ENCODE measurements at regions not wholly inside any gene's neighbourhood (a gene's known extent, or its start where the extent isn't known, plus 50 kb on each side); places are given as distances from the start of the nearest gene placed in this dataset.
A peak's percentile ranks its signal among the peaks of the same experiment; 100 is the strongest.

DNA sequence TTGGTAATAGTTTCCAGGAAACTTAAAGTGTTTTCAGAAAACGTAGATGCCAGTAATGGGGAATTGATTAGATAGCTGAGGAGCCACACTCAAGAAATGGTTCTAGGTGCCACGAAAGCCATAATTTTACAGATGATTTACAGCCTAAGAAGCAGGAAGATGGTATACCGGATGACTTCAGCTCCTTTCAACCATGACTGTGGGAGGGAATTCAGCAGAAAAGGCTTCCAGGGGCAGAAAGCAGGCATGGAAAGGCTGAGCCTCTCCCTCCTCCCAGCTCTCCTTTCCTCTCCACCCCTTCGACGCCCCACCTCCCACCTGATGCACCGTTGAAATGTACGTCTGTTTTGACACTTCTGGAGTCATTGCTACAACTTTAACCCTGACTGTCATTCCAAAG lies 68.6 kb upstream of the SMIM21 start:
- no peak for DNase-seq (ENCODE audit: low read depth)

- DNase-seq (ENCODE audit: low read depth): no peak
Measured at GRCh38 chr18:75492852-75493251, 65.3 kb upstream of the SMIM21 start.

- peak; percentile 39 for DNase-seq (ENCODE audit: low read depth)
Measured at GRCh38 chr18:75491361-75491760, 63.9 kb upstream of the SMIM21 start.

DNA sequence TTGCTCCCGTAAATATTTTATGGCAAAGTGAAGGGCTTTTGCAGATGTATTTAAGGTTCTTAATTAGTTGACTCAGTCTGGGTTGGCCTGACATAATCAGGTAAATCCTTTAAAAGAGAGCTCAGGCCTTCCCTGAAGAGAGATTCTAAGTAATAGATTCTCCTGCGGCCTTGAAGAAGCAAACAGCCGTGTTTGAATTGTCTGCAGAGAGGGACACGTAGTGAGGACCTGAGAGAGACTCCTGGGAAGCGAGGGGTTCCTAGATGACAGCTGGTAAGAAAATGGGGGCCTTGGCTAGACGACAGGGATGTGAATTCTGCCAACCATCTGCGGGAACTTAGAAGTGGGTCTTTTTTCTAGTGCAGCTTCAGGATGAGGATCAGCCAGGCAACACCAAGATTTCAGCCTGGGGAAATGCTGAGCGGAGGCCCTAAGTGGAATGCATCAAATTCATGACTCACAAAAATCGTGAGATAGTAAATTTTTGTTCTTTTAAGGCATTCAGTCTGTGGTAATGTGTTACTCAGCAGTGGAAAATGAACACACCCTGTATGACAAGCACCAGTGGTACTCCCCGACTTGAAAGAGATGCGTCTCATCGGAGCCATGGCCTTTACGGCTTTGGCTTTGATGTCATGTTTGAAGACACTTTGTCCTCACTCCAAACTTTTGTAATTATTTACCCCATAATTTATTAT lies 62.1 kb upstream of the SMIM21 start:
- DNase-seq (ENCODE audit: low read depth): peak; percentile 96

DNA sequence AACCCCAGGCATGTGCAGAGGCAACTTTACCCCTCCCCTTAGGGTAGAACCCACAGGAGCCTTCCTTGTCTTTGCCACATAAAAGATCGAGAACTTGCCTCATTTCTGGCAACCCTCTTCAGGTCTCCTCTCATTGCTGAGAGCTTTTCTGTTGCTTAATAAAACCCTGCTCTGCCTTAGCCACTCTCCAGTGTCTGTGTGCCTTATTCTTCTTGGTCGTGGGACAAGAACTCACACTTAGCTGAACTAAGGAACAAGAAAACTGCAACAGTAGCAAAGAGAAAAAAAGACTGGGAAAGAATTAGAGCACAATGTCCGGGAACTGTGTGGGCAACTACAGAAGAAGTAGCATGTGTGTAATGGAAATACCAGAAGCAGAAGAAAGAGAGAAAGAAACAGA lies 56.2 kb upstream of the SMIM21 start:
- no peak for DNase-seq (ENCODE audit: low read depth)

DNA sequence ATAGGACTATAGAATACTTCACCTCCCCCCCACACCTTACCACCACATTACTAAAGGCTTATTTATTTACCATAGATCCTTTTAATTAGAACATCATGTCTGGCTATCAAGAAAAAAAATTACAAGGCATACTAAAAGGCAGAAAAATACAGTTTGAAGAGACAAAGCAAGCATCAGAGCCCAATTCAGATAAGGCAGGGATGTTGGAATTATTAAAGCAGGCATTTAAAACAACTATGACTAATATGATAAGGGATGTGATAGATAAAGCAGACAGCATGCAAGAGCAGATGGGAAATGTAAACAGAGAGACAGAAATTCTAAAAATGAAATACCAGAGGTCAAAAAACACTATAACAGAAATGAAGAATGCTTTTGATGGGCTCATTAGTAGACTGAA lies 55.4 kb upstream of the SMIM21 start:
- peak; percentile 22 for DNase-seq (ENCODE audit: low read depth)

DNA sequence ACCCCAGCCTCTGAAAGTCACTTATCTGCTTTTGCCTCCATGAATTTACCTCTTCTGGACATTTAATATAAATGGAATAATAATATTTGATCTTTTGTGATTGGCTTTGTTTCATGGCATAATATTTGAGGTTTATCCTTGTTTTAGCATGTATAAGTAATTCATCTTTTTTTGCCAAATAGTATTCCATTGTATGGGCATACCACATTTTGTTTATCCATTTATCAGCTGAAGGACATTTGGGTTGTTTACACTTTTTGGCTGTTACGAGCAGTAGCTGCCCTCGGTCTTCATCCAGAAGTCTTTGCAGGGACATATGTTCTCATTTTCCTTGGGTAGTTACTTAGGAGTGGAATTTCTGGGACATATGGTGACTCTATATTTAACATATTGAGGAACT lies 53.0 kb upstream of the SMIM21 start:
- no peak for DNase-seq (ENCODE audit: low read depth)

DNA sequence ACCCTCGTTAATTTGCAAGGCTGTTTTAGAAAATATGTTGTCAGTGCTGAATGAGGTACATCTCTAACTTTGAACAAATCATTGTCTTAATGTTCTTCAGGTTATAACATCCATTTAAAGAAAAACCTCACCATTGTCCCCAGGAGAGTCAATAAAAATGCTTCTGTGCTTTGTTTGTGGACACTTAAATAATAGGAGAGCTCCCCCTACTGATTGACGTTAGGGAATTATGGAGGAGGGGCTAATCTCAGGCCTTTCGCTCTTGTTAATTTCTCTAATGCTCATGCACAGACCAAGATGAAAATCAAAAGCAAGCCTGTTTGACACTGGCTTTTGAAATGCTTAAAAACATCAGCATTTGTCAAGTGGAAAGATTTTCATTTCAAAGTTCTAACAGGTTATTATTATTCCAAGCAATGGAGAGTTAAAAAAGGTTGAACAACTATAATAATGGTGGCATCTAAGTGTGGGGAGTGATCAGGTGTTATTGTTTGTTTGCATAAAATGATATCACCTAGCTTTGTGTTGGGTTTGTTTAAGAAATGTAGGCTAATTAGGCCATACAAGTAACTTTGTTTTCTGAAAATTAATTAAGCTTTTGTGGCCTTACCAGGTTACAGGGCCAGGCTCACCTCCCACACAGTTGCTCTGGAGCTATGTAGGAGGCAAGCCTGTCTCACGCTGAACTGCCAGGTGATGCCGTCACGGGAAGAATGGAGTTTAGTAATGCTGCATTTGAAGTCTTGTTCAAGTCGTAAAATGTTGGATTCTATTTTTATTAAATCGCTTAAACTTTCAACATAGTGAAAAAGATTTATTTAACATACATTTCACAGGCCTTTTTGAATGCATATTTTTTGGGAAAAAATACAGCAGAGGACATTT lies 51.7 kb upstream of the SMIM21 start:
- peak; percentile 58 for DNase-seq (ENCODE audit: low read depth)

DNA sequence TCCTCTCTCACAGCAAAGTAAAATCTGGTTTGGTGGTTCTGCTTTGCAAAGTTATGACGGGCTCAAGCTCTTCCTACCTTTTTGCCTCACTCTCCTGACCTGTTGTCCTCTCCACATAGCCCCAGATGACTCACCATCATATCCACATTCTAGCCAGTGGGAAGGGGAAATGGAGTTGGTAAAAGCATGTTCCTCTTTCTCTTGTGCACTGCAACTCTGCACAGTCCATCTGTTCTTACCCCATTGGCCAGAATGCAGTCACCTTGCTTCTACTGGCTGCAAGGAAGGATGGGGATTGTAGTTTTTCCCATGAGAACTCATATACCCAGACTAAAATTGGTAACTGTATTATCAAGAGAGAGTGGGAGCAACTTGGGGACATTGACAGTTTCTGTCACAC lies 50.4 kb upstream of the SMIM21 start:
- DNase-seq (ENCODE audit: low read depth): peak; percentile 65
